ENCODE measurements at regions not wholly inside any gene's neighbourhood (a gene's known extent, or its start where the extent isn't known, plus 50 kb on each side); places are given as distances from the start of the nearest gene placed in this dataset.

GRCh38 chr17:61538480-61538879 lies 52.5 kb downstream of the NACA2 start:
- TF ChIP-seq CTCF (IDR thresholded peaks at IDR 0.05) (no peak), POLR2AphosphoS5 (IDR thresholded peaks at IDR 0.05; ENCODE audit: low read depth, low read length) (no peak)

All from Panc1 (cell line).